Skin of body (tissue), 1 donor: ENCODE measurements at regions not wholly inside any gene's neighbourhood (a gene's known extent, or its start where the extent isn't known, plus 50 kb on each side); places are given as distances from the start of the nearest gene placed in this dataset.
A peak's percentile ranks its signal among the peaks of the same experiment; 100 is the strongest.

Experiments used
- DNase-seq: peaks from one replicate; lab custom pipeline; 2025; lab: John Stamatoyannopoulos, UW

DNA sequence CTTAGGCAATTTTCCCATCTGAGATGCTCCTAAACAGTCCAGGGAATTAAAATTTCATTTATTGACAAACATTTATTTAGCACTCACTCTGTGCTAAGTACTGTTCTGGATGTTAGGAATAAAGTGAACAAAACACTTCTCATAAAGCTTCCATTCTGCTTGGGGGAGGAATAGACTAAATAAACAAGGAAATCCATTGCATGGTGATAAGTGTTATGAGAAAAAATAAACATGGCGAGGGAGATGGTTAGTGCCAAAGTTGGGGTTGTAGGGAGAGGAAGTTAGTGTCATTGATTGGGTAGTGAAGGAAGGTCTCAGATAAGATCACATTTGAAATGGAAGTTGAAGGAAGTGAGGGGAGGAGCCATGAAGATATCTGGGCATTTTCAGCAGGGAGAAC, 72.2 kb upstream of the CES5A start:
- no peak for DNase-seq

DNA sequence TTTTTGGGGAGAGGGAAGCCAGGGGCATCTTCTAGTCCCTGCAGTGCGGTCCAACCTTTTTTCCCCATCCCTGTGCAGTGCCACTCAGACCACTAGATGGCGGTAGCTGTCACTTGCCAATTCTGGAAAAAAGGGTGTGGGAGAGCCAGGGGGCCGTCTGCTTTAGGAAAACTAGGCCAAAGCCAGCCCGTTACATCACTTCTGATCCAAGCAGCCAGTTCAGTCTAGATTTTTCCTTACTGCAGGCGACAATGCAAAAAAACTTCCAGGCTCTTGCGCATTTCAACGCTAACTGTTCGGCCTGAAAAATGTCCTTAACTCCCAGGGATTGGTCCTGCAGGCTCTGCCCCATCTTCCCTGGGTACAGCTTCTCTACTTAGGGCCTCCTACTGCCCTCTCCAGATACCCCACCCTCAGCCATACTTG, 69.2 kb upstream of the CES5A start:
- peak; percentile 90 for DNase-seq

DNA sequence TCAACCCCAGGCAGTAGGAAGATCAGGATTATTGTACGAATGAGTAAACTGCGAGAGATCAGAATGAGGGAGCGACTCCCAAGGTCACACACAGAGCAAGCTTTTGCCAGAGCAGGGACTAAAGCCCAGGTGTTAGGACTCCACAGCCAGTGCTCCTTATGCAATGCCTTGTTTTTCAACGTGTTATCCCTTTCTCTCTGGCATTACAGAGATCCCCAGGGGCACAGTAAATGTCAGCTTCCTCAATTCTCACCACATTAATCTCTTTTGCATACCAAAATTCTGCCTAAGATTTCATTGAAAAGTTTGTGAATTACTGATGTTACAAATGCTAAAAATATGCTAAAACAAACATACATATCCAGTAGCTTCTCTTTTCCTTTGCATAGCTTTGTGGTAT, 68.1 kb upstream of the CES5A start:
- no peak for DNase-seq

DNA sequence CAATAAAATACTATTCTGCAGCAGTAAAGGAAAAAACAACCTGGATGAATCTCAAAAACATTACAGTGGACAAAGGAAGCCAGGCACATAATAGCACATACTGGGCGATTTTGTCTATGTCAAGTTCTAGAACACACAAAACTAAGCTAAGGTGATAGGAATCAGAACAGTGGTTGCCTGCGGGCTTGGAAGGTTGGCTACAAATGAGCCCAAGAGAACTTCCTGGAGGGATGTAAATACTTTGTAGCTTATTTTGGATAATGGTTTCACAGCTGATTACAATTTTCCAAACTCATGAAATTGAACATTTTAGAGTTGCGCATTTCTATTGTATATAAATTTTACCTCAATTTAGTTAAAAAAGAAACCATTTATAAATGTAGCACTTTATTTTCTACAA, 67.6 kb upstream of the CES5A start:
- DNase-seq = no peak

DNA sequence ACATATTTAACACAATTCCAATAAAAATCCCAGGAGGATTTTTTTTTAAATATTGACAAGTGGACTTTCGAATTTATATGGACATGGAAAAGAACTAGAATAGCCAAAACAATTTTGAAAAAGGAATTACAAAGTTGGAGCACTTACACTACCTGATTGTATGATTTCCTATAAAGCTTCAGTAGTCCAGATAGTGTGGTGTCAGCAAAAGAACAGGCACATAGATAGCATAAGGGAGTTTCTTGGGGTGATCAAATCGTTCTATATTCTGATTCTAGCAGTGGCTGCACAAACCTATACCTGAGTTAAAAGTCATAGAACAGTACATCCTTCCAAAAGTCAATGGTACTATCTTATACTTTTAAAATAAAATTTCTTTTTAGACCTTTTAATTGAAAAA, 66.4 kb upstream of the CES5A start:
- no peak for DNase-seq

DNA sequence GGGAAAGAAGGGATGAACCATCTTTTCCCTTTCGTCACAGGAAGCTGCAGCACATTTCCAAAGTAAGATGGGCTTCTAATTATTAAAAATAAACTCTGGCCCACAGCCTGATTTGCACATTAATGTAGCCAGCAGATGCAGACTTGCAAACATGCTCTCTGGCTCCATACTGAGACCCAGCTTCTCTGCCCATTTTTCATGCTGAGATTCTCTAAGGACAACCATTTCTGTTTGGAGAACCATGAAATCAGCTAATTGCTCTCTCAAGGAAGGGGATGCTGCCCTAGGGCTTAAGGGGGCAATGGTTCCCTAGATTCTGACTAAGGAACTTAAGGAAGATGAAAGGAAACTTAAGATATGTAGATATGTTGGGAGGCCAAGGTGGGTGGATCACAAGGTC, 63.0 kb upstream of the CES5A start:
- no peak for DNase-seq

DNA sequence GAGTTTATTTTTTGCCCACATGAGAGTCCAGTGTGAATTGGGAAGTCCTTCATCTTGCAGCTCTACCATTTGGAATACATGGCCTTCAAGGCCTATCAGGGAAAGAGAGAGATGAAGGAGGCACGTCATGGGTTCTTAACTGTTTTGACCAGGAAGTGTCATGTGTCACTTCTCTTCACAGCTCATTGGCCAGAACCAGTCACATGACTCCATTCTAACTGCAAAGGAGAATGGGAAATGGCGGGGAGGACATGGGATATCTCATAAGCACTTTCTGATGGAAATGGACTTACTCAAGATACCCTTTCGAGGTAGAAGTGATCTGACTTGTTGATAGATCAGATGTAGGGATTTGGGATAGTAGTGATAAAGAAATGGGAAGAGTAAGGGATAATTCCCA, 57.9 kb upstream of the CES5A start:
- DNase-seq = no peak

DNA sequence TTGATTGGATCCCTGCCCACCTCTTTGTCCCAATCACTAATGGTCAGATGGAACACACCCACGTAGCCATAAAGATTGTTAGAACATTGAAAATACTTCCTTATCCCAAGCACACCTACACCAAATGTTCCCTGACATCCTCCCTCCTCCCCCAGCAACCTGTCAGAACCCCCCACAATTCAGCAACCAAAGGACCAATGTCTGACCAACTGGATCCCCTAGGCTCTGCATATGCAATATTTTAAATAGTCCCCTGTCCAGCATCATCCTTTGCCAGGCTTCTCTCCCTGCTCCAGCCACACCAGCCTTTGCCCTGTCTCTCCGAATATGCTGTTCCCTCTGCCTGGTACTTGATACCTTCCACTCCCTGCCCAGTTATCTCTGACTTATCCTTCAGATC, 54.9 kb upstream of the CES5A start:
- no peak for DNase-seq

DNA sequence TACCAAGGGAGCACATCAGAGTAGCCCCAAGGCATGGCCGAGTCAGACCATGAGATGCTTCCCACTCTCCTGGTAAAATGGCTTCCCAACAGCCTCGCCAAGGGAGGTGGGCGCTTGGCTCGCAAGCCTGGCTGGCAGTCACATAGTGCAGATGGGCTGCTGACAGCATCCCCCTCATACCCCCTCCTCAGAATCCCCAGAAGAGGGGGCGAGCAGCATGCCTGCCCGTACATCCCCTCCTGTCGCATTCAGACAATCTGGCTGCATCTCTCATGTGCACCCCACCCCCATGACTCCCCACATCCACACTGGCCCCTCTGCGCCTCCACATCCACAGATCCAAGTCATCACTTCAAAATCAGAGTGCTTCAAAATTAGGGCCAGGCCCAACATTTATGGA, 54.0 kb upstream of the CES5A start:
- no peak for DNase-seq

DNA sequence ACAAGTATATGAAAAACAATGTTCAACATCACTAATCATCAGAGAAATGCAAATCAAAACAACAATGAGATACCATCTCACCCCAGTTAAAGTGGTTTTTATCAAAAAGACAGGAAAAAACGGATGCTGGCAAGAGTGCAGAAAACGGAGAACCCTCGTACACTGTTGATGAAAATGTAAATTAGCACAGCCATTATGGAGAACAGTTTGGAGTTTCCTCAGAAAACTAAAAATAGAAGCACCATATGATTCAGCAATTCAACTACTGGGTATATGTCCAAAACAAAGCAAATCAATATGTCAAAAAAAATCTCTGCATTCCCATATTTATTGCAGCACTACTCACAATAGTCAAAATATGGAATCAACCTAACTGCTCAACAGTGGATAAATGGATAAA, 50.1 kb upstream of the CES5A start:
- no peak for DNase-seq
